ENCODE measurements at regions not wholly inside any gene's neighbourhood (a gene's known extent, or its start where the extent isn't known, plus 50 kb on each side); places are given as distances from the start of the nearest gene placed in this dataset.

DNA sequence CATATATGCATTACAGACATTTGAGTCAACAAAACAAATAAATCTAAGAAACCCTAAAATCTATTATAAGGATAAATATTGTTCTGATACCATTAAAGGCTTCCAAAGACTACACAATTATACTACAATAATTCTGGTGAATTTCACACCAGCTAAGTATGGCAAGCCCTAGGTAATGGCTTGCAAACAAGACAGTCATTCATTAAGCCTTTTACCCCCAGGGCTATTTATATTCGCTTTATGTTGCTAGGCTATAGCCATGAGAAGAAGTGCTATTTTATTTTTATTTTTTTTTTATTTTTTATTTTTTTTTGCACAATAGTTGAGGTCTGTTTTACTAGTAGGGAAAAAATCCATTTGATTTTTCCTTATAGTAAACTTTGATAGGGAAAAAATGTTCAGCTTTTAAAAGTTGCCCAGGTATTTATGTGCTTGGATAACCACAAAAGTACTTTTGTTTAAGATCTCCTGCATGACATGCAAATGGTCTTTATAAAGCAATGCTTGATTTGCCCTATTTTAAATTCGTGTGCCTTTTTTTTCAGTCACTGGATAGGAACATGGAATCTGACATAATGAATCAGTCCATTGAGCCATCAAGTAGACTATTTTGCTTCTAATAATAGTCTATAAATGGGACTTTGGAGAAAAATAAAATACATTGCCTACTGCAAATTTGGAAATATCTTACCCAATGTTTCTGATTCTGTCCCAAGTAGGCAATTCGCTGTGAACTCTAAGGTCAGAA lies 946.3 kb upstream of the COX7C start:
- H3K27me3 ChIP-seq, result no peaks in the 10 kb centered on the region
- ATAC-seq, result no peak
- no peaks in the 10 kb centered on the region for H3K36me3 ChIP-seq
- H3K4me3 ChIP-seq, result no peak overlapping the region
- TF ChIP-seq, protein P1, sequence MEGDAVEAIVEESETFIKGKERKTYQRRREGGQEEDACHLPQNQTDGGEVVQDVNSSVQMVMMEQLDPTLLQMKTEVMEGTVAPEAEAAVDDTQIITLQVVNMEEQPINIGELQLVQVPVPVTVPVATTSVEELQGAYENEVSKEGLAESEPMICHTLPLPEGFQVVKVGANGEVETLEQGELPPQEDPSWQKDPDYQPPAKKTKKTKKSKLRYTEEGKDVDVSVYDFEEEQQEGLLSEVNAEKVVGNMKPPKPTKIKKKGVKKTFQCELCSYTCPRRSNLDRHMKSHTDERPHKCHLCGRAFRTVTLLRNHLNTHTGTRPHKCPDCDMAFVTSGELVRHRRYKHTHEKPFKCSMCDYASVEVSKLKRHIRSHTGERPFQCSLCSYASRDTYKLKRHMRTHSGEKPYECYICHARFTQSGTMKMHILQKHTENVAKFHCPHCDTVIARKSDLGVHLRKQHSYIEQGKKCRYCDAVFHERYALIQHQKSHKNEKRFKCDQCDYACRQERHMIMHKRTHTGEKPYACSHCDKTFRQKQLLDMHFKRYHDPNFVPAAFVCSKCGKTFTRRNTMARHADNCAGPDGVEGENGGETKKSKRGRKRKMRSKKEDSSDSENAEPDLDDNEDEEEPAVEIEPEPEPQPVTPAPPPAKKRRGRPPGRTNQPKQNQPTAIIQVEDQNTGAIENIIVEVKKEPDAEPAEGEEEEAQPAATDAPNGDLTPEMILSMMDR (IDR thresholded peaks at IDR 0.05), result no peak
- H3K9me3 ChIP-seq, result no peaks in the 10 kb centered on the region
- DNase-seq, result no peak
- H3K4me1 ChIP-seq, result no peaks in the 10 kb centered on the region
- intact Hi-C loops (cut with DNase I), result no loop called here
- no peak overlapping the region for H3K27ac ChIP-seq

DNA sequence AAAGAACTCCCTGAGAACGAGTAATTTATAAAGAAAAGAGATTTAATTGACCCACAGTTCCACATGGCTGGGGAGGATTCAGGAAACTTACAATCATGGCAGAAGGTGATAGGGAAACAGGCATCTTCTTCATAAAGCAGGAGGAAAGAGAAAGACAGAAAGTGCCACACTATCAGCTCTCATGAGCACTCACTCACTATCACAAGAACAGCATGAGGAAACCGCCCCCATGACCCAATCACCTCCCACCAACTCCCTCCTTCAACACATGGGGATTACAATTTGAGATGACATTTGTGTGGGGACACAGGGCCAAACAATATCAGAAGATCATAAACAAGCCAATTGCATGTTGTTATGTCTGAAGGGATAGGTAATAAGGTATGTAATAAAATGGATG lies 935.9 kb upstream of the COX7C start:
- intact Hi-C loops (cut with DNase I), result no loop called here
- Histone ChIP-seq H3K4me1 (no peaks in the 10 kb centered on the region), H3K4me3 (no peak overlapping the region), H3K27ac (no peak overlapping the region), H3K27me3 (no peaks in the 10 kb centered on the region), H3K36me3 (no peaks in the 10 kb centered on the region), H3K9me3 (no peaks in the 10 kb centered on the region)
- DNase-seq (no peak), ATAC-seq (no peak)
- TF ChIP-seq, protein P1 (IDR thresholded peaks at IDR 0.05), result no peak

- TF ChIP-seq, protein P1 (IDR thresholded peaks at IDR 0.05), result no peak
- ATAC-seq (no peak), DNase-seq (no peak)
- H3K27ac ChIP-seq, result no peak overlapping the region
- intact Hi-C loops (cut with DNase I), result no loop called here
- H3K9me3 ChIP-seq, result no peaks in the 10 kb centered on the region
- H3K4me1 ChIP-seq, result no peaks in the 10 kb centered on the region
- no peaks in the 10 kb centered on the region for H3K27me3 ChIP-seq
- no peak overlapping the region for H3K4me3 ChIP-seq
- H3K36me3 ChIP-seq, result no peaks in the 10 kb centered on the region
These were observed 933.4 kb upstream of the COX7C start for GRCh38 chr5:85684351-85684750.

DNA sequence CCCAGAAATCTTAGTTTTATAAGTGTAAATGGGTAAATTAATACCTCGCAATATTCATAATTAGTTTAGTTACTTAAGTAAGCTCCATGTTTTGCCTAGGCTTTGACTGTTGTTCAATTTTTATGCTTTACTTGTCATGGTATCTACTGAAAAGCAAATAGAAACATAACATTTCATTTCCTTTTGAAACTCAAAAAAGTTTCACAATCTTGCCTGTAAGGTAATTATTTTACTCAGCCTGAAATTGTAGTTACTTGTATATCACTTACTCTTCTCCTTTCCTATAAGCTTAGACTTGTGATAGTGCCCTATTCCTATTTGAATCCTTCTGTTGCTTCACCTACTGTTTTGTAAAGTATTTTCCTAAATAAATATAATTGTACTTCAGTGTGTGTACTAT lies 914.4 kb upstream of the COX7C start:
- Histone ChIP-seq H3K4me1 (no peaks in the 10 kb centered on the region), H3K4me3 (no peak overlapping the region), H3K27me3 (no peaks in the 10 kb centered on the region), H3K9me3 (no peaks in the 10 kb centered on the region), H3K36me3 (no peaks in the 10 kb centered on the region), H3K27ac (no peak overlapping the region)
- TF ChIP-seq, protein P1 (IDR thresholded peaks at IDR 0.05), result no peak
- intact Hi-C loops (cut with DNase I), result no loop called here
- no peak for ATAC-seq
- DNase-seq, result no peak

DNA sequence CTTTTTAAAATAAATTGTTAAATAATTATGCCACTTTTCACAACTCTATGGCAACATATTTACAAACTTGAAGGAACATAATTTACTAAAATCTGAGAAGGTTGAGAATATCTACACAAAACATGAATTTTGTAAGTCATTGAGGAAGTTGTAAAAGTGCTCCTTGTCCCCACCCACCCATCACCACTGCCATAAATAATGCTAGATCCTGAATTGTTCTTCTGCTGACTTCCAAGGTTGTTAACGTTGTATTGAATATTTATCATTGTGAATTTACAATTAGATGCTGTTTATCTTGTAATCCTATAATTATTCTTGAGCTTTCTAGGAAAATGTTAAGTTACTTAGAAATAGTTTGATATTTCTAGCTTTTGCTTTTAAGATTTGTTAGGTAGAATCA lies 908.0 kb upstream of the COX7C start:
- no peaks in the 10 kb centered on the region for H3K9me3 ChIP-seq
- ATAC-seq, result no peak
- TF ChIP-seq, protein P1 (IDR thresholded peaks at IDR 0.05), result no peak
- H3K4me1 ChIP-seq, result no peaks in the 10 kb centered on the region
- no peaks in the 10 kb centered on the region for H3K36me3 ChIP-seq
- intact Hi-C loops (cut with DNase I), result no loop called here
- DNase-seq, result no peak
- no peaks in the 10 kb centered on the region for H3K27me3 ChIP-seq
- H3K4me3 ChIP-seq, result no peak overlapping the region
- no peak overlapping the region for H3K27ac ChIP-seq
